ENCODE measurements at regions not wholly inside any gene's neighbourhood (a gene's known extent, or its start where the extent isn't known, plus 50 kb on each side); places are given as distances from the start of the nearest gene placed in this dataset.

DNA sequence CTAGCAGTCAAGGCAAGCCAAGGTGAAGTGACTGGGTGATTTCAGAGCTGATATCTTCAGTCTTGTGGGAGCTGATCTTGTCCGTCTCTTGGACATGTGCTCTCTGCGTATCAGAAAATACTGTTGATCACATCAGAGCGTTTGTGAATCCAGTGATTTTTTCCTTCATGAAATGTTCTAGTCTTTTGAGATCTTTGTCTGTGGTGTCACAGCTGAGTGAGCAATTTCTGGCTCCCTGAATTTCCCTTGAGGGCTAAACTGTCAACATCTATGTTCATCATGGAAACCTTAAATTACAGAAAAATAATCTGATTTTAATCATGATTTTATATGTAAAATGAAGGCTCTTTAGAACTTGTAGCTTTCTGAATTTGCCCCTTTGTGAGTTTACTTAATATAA is 432.0 kb downstream of the CCDC85A start:
- DNase-seq (ENCODE audit: low read depth) = no peak

DNA sequence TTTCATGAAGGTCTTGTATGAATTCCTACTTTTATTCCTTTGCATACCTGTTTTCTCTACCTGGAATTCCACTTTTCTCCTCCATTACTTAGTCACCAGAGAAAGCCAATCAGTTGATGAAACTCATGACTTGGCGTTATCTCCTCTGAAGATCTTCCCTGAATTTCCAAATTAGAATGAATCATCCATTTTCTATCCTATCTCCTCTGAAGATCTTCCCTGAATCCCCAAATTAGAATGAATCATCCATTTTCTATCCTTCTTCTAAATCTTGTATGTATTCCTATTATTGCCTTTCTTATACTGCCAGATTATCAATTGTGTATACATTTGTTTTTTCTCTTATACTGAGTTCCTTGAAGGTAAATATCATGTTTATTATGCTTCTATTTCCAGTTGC is 440.4 kb downstream of the CCDC85A start:
- no peak for DNase-seq (ENCODE audit: low read depth)

GRCh38 chr2:56626927-56627326 is 443.1 kb downstream of the CCDC85A start:
- no peak for DNase-seq (ENCODE audit: low read depth)

DNA sequence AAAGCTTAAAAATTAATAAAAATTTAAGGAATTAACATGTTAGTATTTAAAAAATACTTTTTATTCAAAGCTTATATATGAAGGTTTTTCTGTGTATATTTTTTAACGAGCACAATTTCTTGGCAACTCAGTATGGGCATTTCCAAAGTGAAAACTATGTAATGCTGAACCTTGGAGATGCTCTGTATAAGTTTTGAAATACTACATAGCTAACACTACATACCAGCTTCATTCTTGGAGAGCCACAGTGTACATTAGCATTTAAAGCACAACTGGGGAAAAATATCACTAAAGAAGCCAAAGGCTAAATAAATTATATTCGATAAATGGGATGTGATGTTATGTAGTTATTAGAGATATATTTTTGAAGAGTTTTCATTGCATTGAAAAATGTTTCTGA is 446.5 kb downstream of the CCDC85A start:
- DNase-seq (ENCODE audit: low read depth) = no peak

DNA sequence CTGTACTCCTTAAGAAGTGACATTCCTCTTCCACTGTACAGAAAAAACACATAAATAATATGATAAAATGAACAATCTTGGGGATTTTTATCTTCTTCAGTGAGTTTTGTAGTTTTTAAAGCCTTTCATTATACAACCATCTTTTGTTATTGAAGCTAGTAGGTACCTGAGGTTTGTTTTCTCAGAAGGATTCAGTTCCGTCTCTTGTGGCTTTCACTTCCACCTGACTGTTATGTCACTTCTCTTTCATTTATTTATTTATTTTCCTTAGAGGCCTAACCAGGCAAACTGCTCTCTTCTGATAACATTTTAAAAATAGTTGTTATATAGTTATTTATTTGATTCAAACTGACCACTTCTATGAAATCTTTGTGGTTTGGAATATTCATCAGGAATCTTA is 464.2 kb downstream of the CCDC85A start:
- DNase-seq (ENCODE audit: low read depth) = no peak

GRCh38 chr2:56648802-56649201 is 465.0 kb downstream of the CCDC85A start:
- no peak for DNase-seq (ENCODE audit: low read depth)

- DNase-seq (ENCODE audit: low read depth) = no peak
These were observed 471.1 kb downstream of the CCDC85A start for GRCh38 chr2:56654936-56655335.

- no peak for DNase-seq (ENCODE audit: low read depth)
These were observed 473.0 kb downstream of the CCDC85A start for GRCh38 chr2:56656826-56657225.

GRCh38 chr2:56666777-56667176 is 483.0 kb downstream of the CCDC85A start:
- DNase-seq (ENCODE audit: low read depth) = no peak

DNA sequence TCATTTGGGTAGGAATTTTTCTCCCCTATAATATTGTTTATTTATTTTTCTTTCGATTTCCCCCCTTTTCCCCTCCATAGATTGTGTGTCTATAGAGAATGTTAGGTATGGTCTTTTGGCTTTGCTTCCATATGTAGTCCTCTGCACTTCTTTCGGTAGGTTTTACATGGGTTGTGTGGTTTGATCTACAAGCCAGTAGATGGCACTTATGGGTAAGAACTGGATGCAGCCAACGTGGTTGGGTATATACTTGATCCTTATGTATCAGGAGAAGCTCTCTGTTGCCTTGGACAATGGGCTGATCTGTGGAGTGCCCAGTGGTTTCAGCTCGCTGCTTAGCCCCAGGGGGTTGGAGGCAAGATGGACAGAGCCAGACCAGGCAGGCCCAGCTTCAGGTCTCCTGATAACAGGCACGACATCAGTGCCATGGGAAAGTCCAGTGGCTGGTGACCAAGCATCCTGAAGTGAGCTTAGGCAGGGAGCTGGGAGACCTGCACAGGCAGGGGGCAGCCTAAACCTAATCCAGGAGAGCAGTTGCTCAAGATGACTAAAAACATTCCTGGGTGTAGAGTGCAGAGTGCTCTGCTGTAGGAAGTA is 488.3 kb downstream of the CCDC85A start:
- DNase-seq (ENCODE audit: low read depth) = no peak

- DNase-seq (ENCODE audit: low read depth) = no peak
These were observed 490.3 kb downstream of the CCDC85A start for GRCh38 chr2:56674084-56674483.

DNA sequence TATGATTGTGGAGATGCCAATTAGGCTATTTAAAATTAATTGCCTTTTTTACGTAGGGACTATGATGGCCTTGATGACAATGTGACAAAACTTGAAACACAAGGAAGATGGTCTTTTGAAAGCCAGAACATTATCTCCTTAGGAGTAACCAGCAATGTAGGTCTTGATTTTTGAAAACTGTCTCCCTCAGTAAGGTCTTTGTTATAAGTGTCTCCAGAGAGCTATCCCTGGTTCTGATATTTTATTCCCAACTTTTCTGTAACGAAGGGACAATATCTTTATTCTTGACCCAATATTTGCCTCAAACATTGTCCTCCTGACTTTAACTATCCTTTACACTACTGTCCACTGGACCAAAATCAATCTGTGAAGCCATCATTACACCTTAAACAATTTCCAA is 493.2 kb downstream of the CCDC85A start:
- no peak for DNase-seq (ENCODE audit: low read depth)

- DNase-seq (ENCODE audit: low read depth) = peak; percentile 55
These were observed 497.3 kb downstream of the CCDC85A start for GRCh38 chr2:56680971-56681631.

- no peak for DNase-seq (ENCODE audit: low read depth)
These were observed 498.0 kb downstream of the CCDC85A start for GRCh38 chr2:56681659-56682396.

GRCh38 chr2:56682397-56682760 is 498.6 kb downstream of the CCDC85A start:
- DNase-seq (ENCODE audit: low read depth) = no peak

- no peak for DNase-seq (ENCODE audit: low read depth)
These were observed 500.5 kb downstream of the CCDC85A start for GRCh38 chr2:56684327-56684726.

DNA sequence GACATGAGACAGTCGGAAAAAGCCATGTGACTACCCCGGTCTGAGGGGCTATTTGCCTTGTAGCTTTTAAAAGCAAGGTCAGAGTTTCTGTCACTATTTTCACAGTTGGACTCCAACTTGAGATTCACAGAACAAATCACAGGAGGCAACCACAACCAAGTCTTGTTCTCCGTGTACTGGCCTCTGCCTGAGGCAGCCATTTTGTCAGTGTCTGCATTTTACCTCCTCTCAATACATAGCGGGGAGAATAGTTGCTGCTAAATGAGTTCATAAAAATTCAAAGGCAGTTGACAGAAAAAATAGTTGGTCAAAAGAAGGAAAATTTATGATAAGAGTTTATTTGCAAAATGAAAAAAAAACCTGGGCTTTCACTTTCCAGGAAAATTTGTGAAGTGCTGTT is 501.4 kb downstream of the CCDC85A start:
- DNase-seq (ENCODE audit: low read depth) = no peak

- no peak for DNase-seq (ENCODE audit: low read depth)
These were observed 503.4 kb downstream of the CCDC85A start for GRCh38 chr2:56687169-56687568.

- no peak for DNase-seq (ENCODE audit: low read depth)
These were observed 504.9 kb downstream of the CCDC85A start for GRCh38 chr2:56688661-56689060.

- no peak for DNase-seq (ENCODE audit: low read depth)
These were observed 509.7 kb downstream of the CCDC85A start for GRCh38 chr2:56693501-56693900.

DNA sequence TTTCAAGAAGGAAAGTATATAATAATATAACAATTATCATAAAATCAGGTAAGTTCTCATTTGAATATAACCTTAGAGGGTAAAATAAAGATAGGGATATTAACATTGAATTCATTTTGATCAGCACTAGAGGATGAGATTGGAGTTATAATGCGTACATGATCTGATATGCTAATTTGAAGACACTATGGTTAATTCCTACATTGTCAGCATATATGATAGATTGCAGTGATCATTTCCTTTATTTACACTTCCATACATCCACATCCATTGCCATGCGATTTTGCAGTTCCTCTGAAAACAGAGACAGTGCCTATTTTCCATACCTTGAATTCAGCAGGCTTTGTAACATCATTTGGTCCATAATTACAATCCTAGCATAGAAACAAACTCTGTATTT is 519.2 kb downstream of the CCDC85A start:
- DNase-seq (ENCODE audit: low read depth) = no peak

DNA sequence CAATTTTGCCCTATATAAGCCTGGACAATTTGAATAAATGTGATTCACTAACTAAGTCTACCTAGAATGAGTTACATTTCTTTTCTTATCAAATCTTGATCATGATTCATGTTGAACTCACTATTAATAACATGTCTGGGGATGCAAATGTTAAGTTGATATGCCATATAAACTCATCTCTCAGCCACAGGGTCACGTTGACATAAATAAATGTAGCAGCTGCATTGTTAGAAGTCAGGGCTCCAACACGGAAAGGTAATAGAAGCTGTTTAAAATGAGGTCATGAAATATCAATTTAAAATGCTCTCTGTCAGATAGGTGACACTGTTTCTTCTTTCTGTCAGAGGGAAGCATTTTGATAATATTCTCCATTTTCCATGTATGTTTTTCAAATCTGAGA is 521.9 kb downstream of the CCDC85A start:
- DNase-seq (ENCODE audit: low read depth) = no peak

DNA sequence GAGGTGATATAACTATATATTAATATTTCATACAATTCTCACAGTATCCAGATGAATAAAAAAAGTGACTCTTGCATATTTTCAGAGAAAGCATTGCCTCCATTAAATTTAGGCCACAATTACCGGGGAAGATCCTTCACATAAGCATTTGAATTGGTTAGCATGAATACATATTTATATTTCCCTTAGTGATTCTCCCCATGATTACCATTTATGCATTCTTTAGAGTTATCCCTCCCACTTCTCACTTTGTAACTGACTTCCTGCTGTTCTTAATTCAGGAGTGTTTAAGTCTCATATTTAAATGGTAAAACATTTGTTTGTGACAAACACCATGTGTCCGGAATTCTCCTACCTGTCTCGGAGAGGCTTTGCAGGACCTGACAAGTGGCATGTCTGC is 523.4 kb downstream of the CCDC85A start:
- DNase-seq (ENCODE audit: low read depth) = no peak

DNA sequence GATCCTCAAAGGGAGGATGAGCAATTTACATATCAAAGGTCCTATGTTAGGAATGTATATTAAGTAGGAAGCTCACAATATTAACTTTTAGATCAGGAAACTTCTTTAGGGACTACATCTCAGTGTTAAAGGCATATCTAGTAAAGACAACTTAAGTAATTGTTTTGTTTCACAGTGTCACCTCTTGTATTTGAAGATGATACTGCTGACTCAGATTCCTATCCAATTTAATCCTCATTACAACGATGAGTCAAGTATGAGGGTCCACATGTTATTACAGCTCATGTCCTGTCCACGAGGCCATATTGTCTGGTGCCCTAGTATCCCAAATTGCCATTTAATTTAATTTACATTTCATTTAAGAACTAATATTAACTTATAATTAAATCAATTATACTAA is 523.9 kb downstream of the CCDC85A start:
- DNase-seq (ENCODE audit: low read depth) = no peak

Measured in GM04503 (cell line).